SK-N-SH (cell line): ENCODE measurements at regions not wholly inside any gene's neighbourhood (a gene's known extent, or its start where the extent isn't known, plus 50 kb on each side); places are given as distances from the start of the nearest gene placed in this dataset.

Experiments used
- CTCF ChIA-PET: fragments of 300-600, 350-600 bp; formaldehyde crosslinking; extraction: SDS; loops from one replicate; lab custom pipeline; 2021; lab: Yijun Ruan, JAX
- POLR2A ChIA-PET: fragments of 350-600 bp; sonication (Branson Sonifier 250); formaldehyde crosslinking; extraction: SDS; loops from one replicate; lab custom pipeline; 2020; ENCODE audit warnings: antibody characterized with exemption, inconsistent platforms; lab: Yijun Ruan, JAX
- DNase-seq: peaks from one replicate; pipeline ENCODE4 v3.0.0; 2012
- H2AFZ ChIP-seq: fragments of 200-600 bp; sonication (generic); 2 replicates; pipeline ENCODE4 v1.8.1; 2016; ENCODE audit warnings: antibody characterized with exemption, mild to moderate bottlenecking, low read depth
- H3F3A ChIP-seq: fragments of 200-600 bp; sonication (generic); replicated peaks from 2 replicates; pipeline ENCODE3; 2016; ENCODE audit warnings: antibody characterized with exemption, mild to moderate bottlenecking; ENCODE audit not compliant: insufficient read depth
- H3K27ac ChIP-seq, 2 experiments: fragments of 200-500 bp in 1 of 2; fragments of 200-600 bp in 1 of 2; sonication (Bioruptor generic) in 1 of 2; sonication (generic), shearing (Covaris generic) in 1 of 2; 2 replicates each; pipeline versions ENCODE4 v1.5.1 to v1.6.1; 2014 to 2016; ENCODE audit warnings: low read depth in 2 of 2, inconsistent platforms in 1 of 2, low read length in 1 of 2, mild to moderate bottlenecking in 1 of 2, mixed read lengths in 1 of 2
- H3K27me3 ChIP-seq: fragments of 200-600 bp; sonication (generic), shearing (Covaris generic); 2 replicates; pipeline ENCODE4 v1.6.1; 2016; ENCODE audit warnings: mixed run types; ENCODE audit not compliant: insufficient read depth
- H3K36me3 ChIP-seq, 2 experiments: fragments of 200-500 bp in 1 of 2; fragments of 200-600 bp in 1 of 2; sonication (Bioruptor generic) in 1 of 2; sonication (generic) in 1 of 2; replicated peaks in 1 of 2; 2 replicates each; pipeline versions ENCODE3 to v1.5.1; 2014 to 2016; ENCODE audit warnings: low read length in 1 of 2, mild to moderate bottlenecking in 1 of 2; ENCODE audit not compliant: insufficient read depth in 2 of 2, control insufficient read depth in 1 of 2
- H3K4me1 ChIP-seq, 2 experiments: fragments of 200-500 bp in 1 of 2; fragments of 200-600 bp in 1 of 2; sonication (Bioruptor generic) in 1 of 2; sonication (generic), shearing (Covaris generic) in 1 of 2; 2 replicates each; pipeline versions ENCODE4 v1.5.1 to v1.6.1; 2014 to 2016; ENCODE audit warnings: low read depth in 1 of 2, low read length in 1 of 2, mixed run types in 1 of 2; ENCODE audit not compliant: insufficient read depth in 2 of 2, control insufficient read depth in 1 of 2
- H3K4me2 ChIP-seq: fragments of 200-600 bp; sonication (generic), shearing (Covaris generic); 2 replicates; pipeline ENCODE4 v1.6.1; 2017; ENCODE audit warnings: mixed run types
- H3K4me3 ChIP-seq, 2 experiments: fragments of 200-500 bp in 1 of 2; fragments of 200-600 bp in 1 of 2; sonication (Bioruptor generic) in 1 of 2; sonication (generic), shearing (Covaris generic) in 1 of 2; 2 replicates each; pipeline versions ENCODE4 v1.5.1 to v1.8.1; 2014 to 2016; ENCODE audit warnings: low read depth in 2 of 2, inconsistent platforms in 1 of 2, low read length in 1 of 2, mild to moderate bottlenecking in 1 of 2, mixed read lengths in 1 of 2, moderate library complexity in 1 of 2
- H3K79me2 ChIP-seq: fragments of 200-600 bp; sonication (generic); 2 replicates; pipeline ENCODE4 v1.8.1; 2017; ENCODE audit warnings: mild to moderate bottlenecking; ENCODE audit not compliant: insufficient read depth
- H3K9ac ChIP-seq: fragments of 200-600 bp; sonication (generic); 2 replicates; pipeline ENCODE4 v1.6.1; 2017; ENCODE audit warnings: mixed run types
- H3K9me2 ChIP-seq: fragments of 200-600 bp; sonication (generic); 2 replicates; pipeline ENCODE4 v1.6.1; 2017; ENCODE audit warnings: mixed run types
- H3K9me3 ChIP-seq: fragments of 200-600 bp; sonication (generic); 2 replicates; pipeline ENCODE4 v1.6.1; 2017; ENCODE audit warnings: mixed run types, mild to moderate bottlenecking, moderate library complexity
- H4K20me1 ChIP-seq: fragments of 200-600 bp; sonication (generic); 2 replicates; pipeline ENCODE4 v1.6.1; 2017; ENCODE audit warnings: mild to moderate bottlenecking, mixed run types; ENCODE audit not compliant: insufficient read depth
- ELF1 ChIP-seq: IDR thresholded peaks from 2 replicates; pipeline ENCODE4 v1.4.0; 2012
- EP300 ChIP-seq, 2 experiments: IDR thresholded peaks; 2 replicates each; pipeline versions ENCODE4 v1.4.0 to v1.6.1; 2012; ENCODE audit warnings: borderline replicate concordance in 1 of 2, low read depth in 1 of 2, low read length in 1 of 2
- FOXJ3 ChIP-seq: sonication (generic); formaldehyde crosslinking; IDR thresholded peaks from 2 replicates; pipeline ENCODE4 v1.5.1; 2020; ENCODE audit warnings: mild to moderate bottlenecking, missing genetic modification reagents
- FOXM1 ChIP-seq: IDR thresholded peaks from 2 replicates; pipeline ENCODE4 v1.4.0; 2012; ENCODE audit warnings: low read depth, mild to moderate bottlenecking
- MEF2A ChIP-seq: IDR thresholded peaks from 2 replicates; pipeline ENCODE4 v1.4.0; 2012; ENCODE audit warnings: low read depth, borderline replicate concordance
- NRF1 ChIP-seq: IDR thresholded peaks from 2 replicates; pipeline ENCODE4 v1.6.1; 2012; ENCODE audit warnings: low read depth, mild to moderate bottlenecking, low read length
- PBX3 ChIP-seq: IDR thresholded peaks from 2 replicates; pipeline ENCODE4; 2012
- POLR2AphosphoS5 ChIP-seq: IDR thresholded peaks from 2 replicates; pipeline ENCODE4 v1.6.1; 2012; ENCODE audit warnings: low read depth, low read length
- RFX5 ChIP-seq: IDR thresholded peaks from 2 replicates; pipeline ENCODE4 v1.6.1; 2012; ENCODE audit warnings: mild to moderate bottlenecking, improper control_type of control experiment, low read length
- SMC3 ChIP-seq: IDR thresholded peaks from 2 replicates; pipeline ENCODE4 v1.6.1; 2012; ENCODE audit warnings: low read depth, low read length, improper control_type of control experiment
- TAF1 ChIP-seq: IDR thresholded peaks from 2 replicates; pipeline ENCODE4 v1.6.1; 2012; ENCODE audit warnings: low read depth, mild to moderate bottlenecking, low read length, moderate library complexity, borderline replicate concordance
- TEAD4 ChIP-seq: IDR thresholded peaks from 2 replicates; pipeline ENCODE4 v1.4.0; 2012; ENCODE audit warnings: mild to moderate bottlenecking, borderline replicate concordance; ENCODE audit not compliant: insufficient read depth
- WGBS: methylation state at CpG from one replicate; pipeline ENCODE4 v1.1.6; 2017; ENCODE audit warnings: low lambda C conversion rate; 5-methylcytosine and 5-hydroxymethylcytosine counted together
- TF ChIP-seq, protein P1 (sequence below): IDR thresholded peaks from 2 replicates; pipeline ENCODE4 v1.6.1; 2012; ENCODE audit warnings: mild to moderate bottlenecking, low read depth, low read length, moderate library complexity
- TF ChIP-seq, protein P2 (sequence below): fragments of 150-350 bp; IDR thresholded peaks from 2 replicates; pipeline ENCODE4 v1.6.1; 2016; ENCODE audit warnings: mild to moderate bottlenecking, low read depth, low read length

DNA sequence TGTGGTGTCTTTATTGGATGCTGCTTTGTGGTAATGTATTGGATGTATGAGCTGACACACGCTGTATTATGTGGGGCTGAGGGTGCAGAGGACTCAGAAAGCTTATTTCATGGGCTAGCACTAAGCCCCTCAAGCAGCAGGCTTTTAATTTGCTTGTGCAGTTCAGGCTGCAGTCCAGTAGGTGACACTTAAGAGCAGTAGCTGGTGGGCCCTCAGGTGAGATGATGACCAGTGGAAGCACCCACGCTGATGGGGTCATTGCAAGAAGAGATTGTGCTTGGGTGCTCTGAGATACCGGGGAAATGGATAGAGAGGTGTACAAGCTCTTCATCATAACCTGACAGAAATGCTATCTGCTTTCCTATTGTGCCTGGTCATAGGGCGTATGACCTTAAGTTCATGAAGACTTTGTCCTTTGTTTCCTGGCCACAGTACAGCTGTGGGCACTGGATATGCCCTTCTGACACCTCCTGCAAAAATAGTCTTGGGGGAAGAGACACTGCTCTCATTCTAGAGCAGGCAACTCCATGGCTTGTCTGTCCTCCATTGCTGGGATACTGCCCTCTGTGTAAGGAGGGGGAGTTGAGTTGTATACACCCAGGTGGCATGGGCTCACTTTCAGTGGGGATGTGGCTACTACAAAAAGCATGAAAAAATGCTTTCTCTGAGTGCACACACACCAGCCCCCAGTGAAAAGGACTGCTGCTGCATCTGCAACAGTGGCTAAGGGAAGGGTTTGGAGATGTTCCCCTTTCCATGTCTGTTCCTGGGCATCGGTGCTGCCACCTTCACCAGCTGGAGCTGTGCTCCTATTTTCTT lies 205.7 kb upstream of the ZSWIM2 start:
- Histone ChIP-seq H3K4me3 (no peak overlapping the region; a peak in 1 of 4 replicates), H3K9me2 (no peaks in the 10 kb centered on the region), H3K27ac (no peak overlapping the region), H2AFZ (no peak overlapping the region), H3K36me3 (no peaks in the 10 kb centered on the region), H3K79me2 (no peaks in the 10 kb centered on the region), H3K9me3 (no peaks in the 10 kb centered on the region), H3K4me1 (no peaks in the 10 kb centered on the region), H3K9ac (no peak overlapping the region), H3F3A (no peaks in the 10 kb centered on the region), H4K20me1 (no peaks in the 10 kb centered on the region), H3K27me3 (no peaks in the 10 kb centered on the region), H3K4me2 (no peak overlapping the region)
- ChIA-PET CTCF (interaction anchor here (0.6 to 1.1 kb wide), 3 partner anchors 16 to 377 kb away, joined by 3 to 4 read pairs (median 3); no protein-coding TSS in a partner anchor), POLR2A (no interaction called here)
- DNase-seq, result no peak
- TF ChIP-seq NRF1, result no peak
- no peak for TF ChIP-seq FOXM1
- TF ChIP-seq ELF1, result no peak
- no peak for TF ChIP-seq TEAD4
- TF ChIP-seq, protein P1, sequence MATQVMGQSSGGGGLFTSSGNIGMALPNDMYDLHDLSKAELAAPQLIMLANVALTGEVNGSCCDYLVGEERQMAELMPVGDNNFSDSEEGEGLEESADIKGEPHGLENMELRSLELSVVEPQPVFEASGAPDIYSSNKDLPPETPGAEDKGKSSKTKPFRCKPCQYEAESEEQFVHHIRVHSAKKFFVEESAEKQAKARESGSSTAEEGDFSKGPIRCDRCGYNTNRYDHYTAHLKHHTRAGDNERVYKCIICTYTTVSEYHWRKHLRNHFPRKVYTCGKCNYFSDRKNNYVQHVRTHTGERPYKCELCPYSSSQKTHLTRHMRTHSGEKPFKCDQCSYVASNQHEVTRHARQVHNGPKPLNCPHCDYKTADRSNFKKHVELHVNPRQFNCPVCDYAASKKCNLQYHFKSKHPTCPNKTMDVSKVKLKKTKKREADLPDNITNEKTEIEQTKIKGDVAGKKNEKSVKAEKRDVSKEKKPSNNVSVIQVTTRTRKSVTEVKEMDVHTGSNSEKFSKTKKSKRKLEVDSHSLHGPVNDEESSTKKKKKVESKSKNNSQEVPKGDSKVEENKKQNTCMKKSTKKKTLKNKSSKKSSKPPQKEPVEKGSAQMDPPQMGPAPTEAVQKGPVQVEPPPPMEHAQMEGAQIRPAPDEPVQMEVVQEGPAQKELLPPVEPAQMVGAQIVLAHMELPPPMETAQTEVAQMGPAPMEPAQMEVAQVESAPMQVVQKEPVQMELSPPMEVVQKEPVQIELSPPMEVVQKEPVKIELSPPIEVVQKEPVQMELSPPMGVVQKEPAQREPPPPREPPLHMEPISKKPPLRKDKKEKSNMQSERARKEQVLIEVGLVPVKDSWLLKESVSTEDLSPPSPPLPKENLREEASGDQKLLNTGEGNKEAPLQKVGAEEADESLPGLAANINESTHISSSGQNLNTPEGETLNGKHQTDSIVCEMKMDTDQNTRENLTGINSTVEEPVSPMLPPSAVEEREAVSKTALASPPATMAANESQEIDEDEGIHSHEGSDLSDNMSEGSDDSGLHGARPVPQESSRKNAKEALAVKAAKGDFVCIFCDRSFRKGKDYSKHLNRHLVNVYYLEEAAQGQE, result no peak
- TF ChIP-seq, protein P2, sequence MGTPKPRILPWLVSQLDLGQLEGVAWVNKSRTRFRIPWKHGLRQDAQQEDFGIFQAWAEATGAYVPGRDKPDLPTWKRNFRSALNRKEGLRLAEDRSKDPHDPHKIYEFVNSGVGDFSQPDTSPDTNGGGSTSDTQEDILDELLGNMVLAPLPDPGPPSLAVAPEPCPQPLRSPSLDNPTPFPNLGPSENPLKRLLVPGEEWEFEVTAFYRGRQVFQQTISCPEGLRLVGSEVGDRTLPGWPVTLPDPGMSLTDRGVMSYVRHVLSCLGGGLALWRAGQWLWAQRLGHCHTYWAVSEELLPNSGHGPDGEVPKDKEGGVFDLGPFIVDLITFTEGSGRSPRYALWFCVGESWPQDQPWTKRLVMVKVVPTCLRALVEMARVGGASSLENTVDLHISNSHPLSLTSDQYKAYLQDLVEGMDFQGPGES, result no peak
- no peak for TF ChIP-seq SMC3
- TF ChIP-seq RFX5, result no peak
- no peak for TF ChIP-seq TAF1
- TF ChIP-seq EP300 (IDR thresholded peaks at IDR 0.05; ENCODE audit: borderline replicate concordance in 1 of 2, low read depth in 1 of 2, low read length in 1 of 2), result no peak
- no peak for TF ChIP-seq PBX3
- TF ChIP-seq FOXJ3, result no peak
- TF ChIP-seq MEF2A, result no peak
- TF ChIP-seq POLR2AphosphoS5, result no peak
- 57% methylated on average over 4 of the region's 5 CpGs for WGBS
